GM06990 (cell line): ENCODE measurements at regions not wholly inside any gene's neighbourhood (a gene's known extent, or its start where the extent isn't known, plus 50 kb on each side); places are given as distances from the start of the nearest gene placed in this dataset.
"Not testable (repeated sequence)": the region's sequence is repeated elsewhere in the genome, so short reads cannot be mapped to it uniquely, and the experiment has no call there.

Experiments used
- DNase-seq: peaks from one replicate; pipeline ENCODE4 v3.0.0-alpha.2; 2011; ENCODE audit not compliant: insufficient read length; ENCODE audit errors: extremely low read depth
- H3K27me3 ChIP-seq: replicated peaks from 2 replicates; pipeline ENCODE4 v1.6.0; 2011; ENCODE audit warnings: low read length; ENCODE audit not compliant: control insufficient read depth, insufficient read depth
- H3K36me3 ChIP-seq: 2 replicates; pipeline ENCODE4 v1.5.1; 2011; ENCODE audit warnings: low read length; ENCODE audit not compliant: control insufficient read depth, insufficient read depth
- H3K4me3 ChIP-seq: replicated peaks from 2 replicates; pipeline ENCODE4 v1.5.1; 2011; ENCODE audit warnings: low read depth, mild to moderate bottlenecking, control low read depth, low read length
- TF ChIP-seq, protein P1 (sequence below): IDR thresholded peaks from 2 replicates; pipeline ENCODE4 v1.5.1; 2011; ENCODE audit warnings: low read length, control low read depth, mild to moderate bottlenecking, inconsistent platforms; ENCODE audit not compliant: insufficient read depth, poor library complexity, severe bottlenecking

DNA sequence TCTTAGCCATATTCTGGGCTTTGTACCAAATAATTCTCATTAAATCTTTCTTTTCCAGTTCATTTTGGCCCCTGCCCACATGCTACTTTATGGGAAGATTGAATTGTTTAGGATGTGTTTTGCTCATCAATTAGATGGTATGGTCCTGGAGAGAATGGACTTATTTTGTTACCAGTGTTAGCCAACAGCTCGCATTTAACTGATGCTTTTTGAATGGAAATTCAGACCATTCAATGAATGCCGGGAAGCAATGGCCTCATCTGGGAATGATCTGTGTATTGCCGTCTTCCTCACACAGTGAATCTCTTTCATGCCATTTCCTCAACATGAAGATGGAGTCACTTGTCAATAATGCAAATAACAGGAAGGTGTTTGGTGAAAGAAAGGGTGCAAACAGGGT, 370.6 kb upstream of the PIK3R1 start:
- no peaks in the 10 kb centered on the region for H3K36me3 ChIP-seq
- no peak for DNase-seq
- no peak overlapping the region for H3K4me3 ChIP-seq
- TF ChIP-seq, protein P1, sequence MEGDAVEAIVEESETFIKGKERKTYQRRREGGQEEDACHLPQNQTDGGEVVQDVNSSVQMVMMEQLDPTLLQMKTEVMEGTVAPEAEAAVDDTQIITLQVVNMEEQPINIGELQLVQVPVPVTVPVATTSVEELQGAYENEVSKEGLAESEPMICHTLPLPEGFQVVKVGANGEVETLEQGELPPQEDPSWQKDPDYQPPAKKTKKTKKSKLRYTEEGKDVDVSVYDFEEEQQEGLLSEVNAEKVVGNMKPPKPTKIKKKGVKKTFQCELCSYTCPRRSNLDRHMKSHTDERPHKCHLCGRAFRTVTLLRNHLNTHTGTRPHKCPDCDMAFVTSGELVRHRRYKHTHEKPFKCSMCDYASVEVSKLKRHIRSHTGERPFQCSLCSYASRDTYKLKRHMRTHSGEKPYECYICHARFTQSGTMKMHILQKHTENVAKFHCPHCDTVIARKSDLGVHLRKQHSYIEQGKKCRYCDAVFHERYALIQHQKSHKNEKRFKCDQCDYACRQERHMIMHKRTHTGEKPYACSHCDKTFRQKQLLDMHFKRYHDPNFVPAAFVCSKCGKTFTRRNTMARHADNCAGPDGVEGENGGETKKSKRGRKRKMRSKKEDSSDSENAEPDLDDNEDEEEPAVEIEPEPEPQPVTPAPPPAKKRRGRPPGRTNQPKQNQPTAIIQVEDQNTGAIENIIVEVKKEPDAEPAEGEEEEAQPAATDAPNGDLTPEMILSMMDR, result no peak
- no peaks in the 10 kb centered on the region for H3K27me3 ChIP-seq

GRCh38 chr5:67842806-67843205, 372.8 kb upstream of the PIK3R1 start:
- Histone ChIP-seq H3K36me3 (no peaks in the 10 kb centered on the region), H3K4me3 (no peak overlapping the region), H3K27me3 (no peaks in the 10 kb centered on the region)
- no peak for DNase-seq
- TF ChIP-seq, protein P1, result peak; percentile 8

- not testable (repeated sequence) for H3K27me3 ChIP-seq
Observed at GRCh38 chr5:67837225-67837624, 378.3 kb upstream of the PIK3R1 start.

GRCh38 chr5:67836496-67836895, 379.1 kb upstream of the PIK3R1 start:
- not testable (repeated sequence) for H3K4me3 ChIP-seq, DNase-seq, H3K36me3 ChIP-seq, H3K27me3 ChIP-seq

More at GRCh38 chr5:67837225-67837624, 378.3 kb upstream of the PIK3R1 start:
- not testable (repeated sequence) for H3K4me3 ChIP-seq, DNase-seq, H3K36me3 ChIP-seq

- H3K27me3 ChIP-seq, result no peaks in the 10 kb centered on the region
- no peak overlapping the region for H3K4me3 ChIP-seq
- H3K36me3 ChIP-seq, result no peaks in the 10 kb centered on the region
- no peak for DNase-seq
- TF ChIP-seq, protein P1, result no peak
Observed at GRCh38 chr5:67831048-67831447, 384.5 kb upstream of the PIK3R1 start.

DNA sequence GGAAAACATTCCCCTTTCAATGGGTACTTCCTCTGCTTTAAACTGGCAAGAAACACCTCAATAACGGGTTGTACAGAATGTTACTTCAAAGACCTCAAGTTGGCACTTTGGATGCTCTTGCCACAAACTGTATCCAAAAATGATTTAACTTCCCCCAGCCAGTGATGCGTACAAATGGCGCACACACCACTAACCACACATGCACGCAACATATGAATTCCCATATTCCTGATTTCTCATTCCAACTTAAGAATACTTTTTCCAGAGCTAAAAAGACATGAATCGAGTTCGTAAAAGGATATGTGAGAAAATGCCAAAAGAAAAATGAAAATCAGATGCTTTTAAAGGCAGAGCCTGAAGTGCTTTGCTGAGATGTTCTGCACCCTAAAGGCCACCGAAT, 388.0 kb upstream of the PIK3R1 start:
- TF ChIP-seq, protein P1, result no peak
- Histone ChIP-seq H3K27me3 (no peaks in the 10 kb centered on the region), H3K4me3 (no peak overlapping the region), H3K36me3 (no peaks in the 10 kb centered on the region)
- DNase-seq, result no peak

DNA sequence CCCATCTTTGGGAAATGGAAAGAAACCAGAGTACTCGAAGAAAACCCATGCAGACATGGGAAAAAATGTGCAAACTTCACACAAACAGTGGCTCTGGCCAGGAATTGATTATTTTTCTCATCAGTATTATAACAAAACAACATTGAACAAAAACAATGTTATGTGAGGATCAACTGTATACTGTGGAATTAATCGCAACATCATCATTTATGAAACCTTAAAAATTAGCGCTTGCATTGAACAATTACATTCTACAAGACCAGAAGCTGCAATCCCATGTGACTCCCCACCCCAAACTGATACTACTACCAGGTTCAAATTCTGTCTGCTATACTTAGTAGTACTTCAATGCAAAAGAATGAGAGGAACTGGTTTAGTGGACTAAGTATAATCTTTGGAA, 390.7 kb upstream of the PIK3R1 start:
- H3K27me3 ChIP-seq, result no peaks in the 10 kb centered on the region
- TF ChIP-seq, protein P1, result no peak
- H3K4me3 ChIP-seq, result no peak overlapping the region
- no peak for DNase-seq
- no peaks in the 10 kb centered on the region for H3K36me3 ChIP-seq
